ENCODE measurements at regions not wholly inside any gene's neighbourhood (a gene's known extent, or its start where the extent isn't known, plus 50 kb on each side); places are given as distances from the start of the nearest gene placed in this dataset.
"Not testable (repeated sequence)": the region's sequence is repeated elsewhere in the genome, so short reads cannot be mapped to it uniquely, and the experiment has no call there.

- DNase-seq, result no peak
Measured at GRCh38 chr2:221997100-221997499, 301.7 kb downstream of the PAX3 start.

GRCh38 chr2:221994926-221995325 lies 303.9 kb downstream of the PAX3 start:
- no peak for DNase-seq

GRCh38 chr2:221984376-221984775 lies 314.4 kb downstream of the PAX3 start:
- DNase-seq, result not testable (repeated sequence)

- no peak for DNase-seq
Measured at GRCh38 chr2:221981912-221982470, 316.8 kb downstream of the PAX3 start.

GRCh38 chr2:221975151-221975550 lies 323.6 kb downstream of the PAX3 start:
- no peak for DNase-seq

- no peak for DNase-seq
Measured at GRCh38 chr2:221973902-221974301, 324.9 kb downstream of the PAX3 start.

GRCh38 chr2:221973502-221973901 lies 325.3 kb downstream of the PAX3 start:
- DNase-seq, result no peak

GRCh38 chr2:221972813-221973478 lies 325.9 kb downstream of the PAX3 start:
- no peak for DNase-seq

GRCh38 chr2:221970389-221970788 lies 328.4 kb downstream of the PAX3 start:
- DNase-seq, result no peak

GRCh38 chr2:221969830-221970144 lies 329.0 kb downstream of the PAX3 start:
- no peak for DNase-seq

- peak; percentile 45 for DNase-seq
Measured at GRCh38 chr2:221969087-221969829, 329.5 kb downstream of the PAX3 start.

- no peak for DNase-seq
Measured at GRCh38 chr2:221962186-221962585, 336.6 kb downstream of the PAX3 start.

- DNase-seq, result no peak
Measured at GRCh38 chr2:221961561-221961960, 337.2 kb downstream of the PAX3 start.

GRCh38 chr2:221958224-221958623 lies 340.6 kb downstream of the PAX3 start:
- no peak for DNase-seq

- DNase-seq, result no peak
Measured at GRCh38 chr2:221948076-221948475, 350.7 kb downstream of the PAX3 start.

- DNase-seq, result not testable (repeated sequence)
Measured at GRCh38 chr2:221944452-221944851, 354.3 kb downstream of the PAX3 start.

- DNase-seq, result peak; percentile 24
Measured at GRCh38 chr2:221943076-221943810, 355.6 kb downstream of the PAX3 start.

- no peak for DNase-seq
Measured at GRCh38 chr2:221931251-221931991, 359.3 kb upstream of the EPHA4 start.

GRCh38 chr2:221929259-221929658 lies 357.2 kb upstream of the EPHA4 start:
- DNase-seq, result no peak

GRCh38 chr2:221926327-221926726 lies 354.2 kb upstream of the EPHA4 start:
- DNase-seq, result no peak

- DNase-seq, result no peak
Measured at GRCh38 chr2:221924576-221924975, 352.5 kb upstream of the EPHA4 start.

- no peak for DNase-seq
Measured at GRCh38 chr2:221915926-221916325, 343.8 kb upstream of the EPHA4 start.

- no peak for DNase-seq
Measured at GRCh38 chr2:221914334-221914880, 342.3 kb upstream of the EPHA4 start.

All from midbrain (tissue), 1 donor.